HuH-7 (cell line): ENCODE measurements at regions not wholly inside any gene's neighbourhood (a gene's known extent, or its start where the extent isn't known, plus 50 kb on each side); places are given as distances from the start of the nearest gene placed in this dataset.
A peak's percentile ranks its signal among the peaks of the same experiment; 100 is the strongest.

Experiments used
- DNase-seq: peaks from one replicate; pipeline ENCODE4 v3.0.0; 2011; ENCODE audit warnings: low spot score

DNA sequence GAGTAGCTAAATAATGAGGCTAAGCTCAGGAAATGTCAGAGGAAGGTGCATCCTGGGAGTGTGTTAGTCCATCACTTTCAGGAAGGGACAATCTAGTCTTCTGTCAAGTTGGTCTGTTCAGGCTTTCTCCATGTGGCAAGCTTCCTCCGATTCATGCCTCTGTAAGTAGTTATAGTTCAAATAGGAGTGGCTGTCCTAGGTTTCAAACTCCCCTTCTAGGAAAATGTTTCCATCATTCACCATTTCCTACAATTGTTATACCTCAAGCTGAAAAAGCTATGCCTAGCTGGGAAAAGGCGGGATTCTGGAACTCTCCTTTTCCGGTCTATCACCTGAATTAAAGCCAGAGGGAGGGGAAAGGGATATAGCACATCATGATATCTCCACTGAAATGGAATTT is 287.7 kb upstream of the ZSWIM2 start:
- no peak for DNase-seq

DNA sequence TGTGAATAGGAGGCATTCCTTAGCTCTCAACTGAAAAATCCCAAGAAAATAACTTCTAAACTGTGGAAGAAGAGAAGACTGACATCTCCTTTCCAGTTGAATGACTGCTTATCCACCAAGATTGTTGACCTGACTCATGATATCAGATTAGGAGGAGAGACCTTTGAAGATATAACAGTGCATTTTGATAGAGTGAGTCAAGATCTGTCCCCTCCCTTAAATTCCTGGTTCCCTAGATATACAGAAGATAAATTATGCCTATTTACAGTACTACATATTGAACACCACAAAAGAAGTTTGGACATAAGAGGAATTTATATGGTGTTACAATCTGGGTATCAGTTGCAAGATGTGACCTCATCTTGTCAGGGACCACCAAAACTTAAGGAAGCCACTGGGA is 285.3 kb upstream of the ZSWIM2 start:
- DNase-seq: no peak

DNA sequence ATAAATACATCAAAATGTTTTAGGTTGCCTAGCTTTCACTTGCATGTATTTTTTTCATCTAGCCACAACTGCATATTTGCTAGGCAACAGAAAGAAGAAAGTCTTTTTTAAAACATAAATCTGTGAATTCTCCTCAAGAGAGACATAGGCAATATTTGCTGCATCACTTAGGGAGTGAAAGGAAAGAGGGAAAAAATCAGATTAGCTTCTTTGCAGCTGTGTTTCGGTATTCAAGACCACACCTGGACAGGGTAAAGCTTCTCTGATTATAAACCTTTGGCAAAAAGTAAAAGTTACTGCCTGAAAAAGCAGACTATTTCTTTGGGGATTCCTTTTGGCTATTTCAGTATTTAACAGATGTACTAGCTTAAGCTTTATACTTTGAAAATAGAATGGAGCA is 280.9 kb upstream of the ZSWIM2 start:
- no peak for DNase-seq

DNA sequence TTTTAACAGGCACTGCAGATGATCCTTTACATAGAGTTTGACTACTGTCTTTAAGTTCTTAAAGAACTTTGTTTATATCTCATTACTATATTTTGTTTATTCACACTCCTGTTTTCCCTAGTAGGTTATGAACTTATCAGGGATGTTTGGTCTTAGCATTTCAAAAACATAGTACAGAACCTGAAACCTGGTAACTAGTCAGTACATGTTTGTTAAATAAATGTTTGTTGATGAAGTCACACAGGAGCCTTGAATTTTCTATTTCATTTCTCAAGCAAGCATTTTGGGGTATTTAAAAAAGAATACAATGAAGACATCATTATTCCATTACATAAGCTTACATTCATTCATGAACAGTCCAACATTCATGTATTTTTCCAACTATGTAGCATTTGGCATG is 280.3 kb upstream of the ZSWIM2 start:
- DNase-seq: no peak

DNA sequence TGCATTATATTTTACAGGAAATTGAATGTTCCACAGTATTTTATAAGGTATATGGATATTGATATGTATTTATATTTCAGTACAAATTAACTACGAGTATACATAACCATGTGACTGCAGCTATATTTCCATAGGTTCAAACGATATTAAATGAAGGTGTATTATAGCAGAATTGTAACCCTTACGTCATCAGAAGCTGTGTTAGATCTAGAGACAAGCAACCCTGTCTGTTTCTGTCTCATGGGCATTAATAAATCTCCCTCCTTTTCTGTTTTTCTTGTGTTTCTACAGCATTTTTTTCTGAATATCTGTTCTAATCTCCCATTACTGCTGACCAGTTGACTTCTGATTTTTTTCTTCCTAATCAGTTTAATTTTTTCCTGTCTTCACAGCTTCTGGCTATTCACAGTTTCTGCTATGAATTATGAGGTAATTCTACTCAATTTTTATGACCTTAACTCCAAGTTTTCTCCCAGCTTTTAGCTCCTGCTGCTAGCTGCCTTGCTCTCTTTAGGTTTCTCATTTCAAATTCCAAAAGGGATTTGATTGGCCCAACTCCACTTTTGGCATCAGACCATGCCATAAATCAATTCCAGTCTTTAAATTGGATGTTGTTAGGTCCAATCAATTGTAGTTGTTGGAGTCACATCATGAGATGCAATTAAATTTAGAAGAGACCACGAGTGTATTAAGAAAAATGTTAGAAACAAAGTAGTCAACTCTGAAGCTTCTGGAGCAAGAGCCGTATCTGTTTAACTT is 277.5 kb upstream of the ZSWIM2 start:
- DNase-seq: no peak

DNA sequence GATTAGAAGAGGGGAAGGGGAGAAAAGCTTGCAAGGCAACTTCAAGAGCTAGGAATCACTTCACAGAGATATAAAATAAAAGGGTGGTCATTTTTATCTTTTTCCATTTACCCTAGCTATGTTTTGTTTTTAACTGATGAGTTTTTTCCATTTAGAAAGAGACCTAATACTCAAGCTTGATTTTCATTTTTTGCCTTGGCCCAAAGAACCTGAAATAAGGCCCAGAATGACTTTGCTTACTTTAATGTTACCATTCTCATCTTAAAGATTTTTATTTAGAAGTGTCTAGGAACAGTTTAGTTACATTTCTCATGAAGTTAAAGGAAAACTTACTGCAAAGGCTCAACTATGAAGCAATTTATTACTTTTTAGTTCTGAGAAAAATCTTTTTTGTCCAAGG is 276.3 kb upstream of the ZSWIM2 start:
- no peak for DNase-seq

DNA sequence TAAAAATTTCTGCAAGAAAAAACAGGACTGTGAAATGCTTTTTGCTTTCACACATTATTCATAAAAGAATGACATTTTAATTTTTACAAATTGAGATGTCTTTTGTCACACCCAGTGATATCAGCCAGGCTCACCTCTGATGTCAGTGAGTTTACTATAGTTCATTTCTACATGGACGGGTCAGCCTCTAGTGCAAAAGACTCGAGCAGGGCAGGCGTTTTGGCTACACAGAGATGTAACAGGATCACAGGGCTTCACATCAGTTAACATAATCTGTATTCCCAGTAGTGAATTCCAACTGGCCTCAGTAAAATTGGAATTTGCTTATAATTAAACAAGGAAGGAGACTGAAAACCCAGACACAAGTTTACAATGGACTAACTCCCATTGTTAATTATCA is 275.6 kb upstream of the ZSWIM2 start:
- no peak for DNase-seq

DNA sequence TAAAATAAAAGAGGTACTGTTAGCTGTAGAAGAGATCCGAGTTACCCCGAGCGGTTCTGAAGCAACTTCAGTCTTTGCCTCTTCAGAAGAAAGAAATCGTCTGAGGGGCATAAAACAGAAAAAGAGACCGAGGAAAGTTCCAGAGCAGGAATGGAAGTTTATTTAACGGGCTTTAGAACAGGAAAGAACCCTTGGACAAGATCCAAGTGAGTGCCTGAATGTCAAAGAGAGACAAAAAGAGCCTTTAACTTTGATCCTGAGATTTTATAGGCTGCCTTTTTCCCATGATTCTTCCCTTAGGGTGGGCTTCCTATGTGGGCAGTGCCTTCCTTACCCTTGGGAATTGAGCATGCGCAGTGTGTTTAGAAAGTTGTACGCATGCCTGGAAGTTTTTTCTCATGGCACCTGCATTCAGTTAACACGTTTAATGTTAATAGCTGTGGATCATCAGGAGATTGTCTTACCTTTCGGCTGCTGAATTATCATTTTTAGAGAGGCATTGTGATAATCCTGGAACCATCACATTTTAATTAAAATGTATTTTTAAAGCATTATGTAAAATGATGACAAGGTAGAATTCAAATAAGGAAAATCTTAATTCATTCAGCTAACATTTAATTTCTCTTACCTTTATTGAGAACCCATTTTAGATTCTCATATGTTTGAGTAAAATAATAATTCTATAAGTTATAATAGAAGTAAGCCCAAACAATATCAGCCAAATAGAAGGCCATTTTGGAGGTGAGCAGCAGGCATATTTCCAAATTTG is 269.5 kb upstream of the ZSWIM2 start:
- DNase-seq: no peak

DNA sequence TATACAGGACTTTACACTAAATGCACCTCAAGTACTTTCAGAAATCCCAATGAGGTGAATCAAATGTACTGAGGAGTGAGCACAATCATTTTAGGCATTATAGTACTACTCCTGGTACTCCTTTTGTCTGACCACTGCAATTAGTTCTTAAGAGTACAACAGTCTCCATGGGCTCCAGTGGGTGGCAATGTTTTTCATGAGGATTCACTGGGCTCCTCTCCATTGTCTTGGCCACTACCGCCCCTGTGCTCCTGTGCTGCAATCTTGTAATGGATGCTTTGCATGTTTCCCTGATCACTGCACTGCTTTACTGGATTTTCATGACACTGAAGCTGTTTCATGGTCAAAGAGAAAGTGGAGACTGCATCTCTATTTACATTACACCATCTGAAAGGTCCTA is 268.5 kb upstream of the ZSWIM2 start:
- DNase-seq: no peak

DNA sequence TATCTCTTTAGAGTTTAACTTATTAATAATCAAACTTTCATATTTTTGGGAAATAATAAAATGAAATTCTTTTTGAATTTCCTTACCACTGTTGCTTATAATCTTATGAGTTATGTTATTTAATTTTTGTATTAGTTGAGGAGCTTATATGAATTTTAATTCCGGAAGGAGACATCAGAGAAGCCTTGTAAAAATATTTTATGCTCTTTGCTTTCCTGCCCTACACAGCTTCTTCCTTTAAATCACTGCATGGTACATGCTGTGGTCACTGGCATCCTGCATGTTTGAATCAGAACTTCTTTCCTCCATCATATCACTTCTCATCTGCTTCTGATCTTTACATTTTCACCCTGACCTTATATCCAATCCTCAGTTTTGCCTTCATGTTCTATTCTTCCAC is 266.7 kb upstream of the ZSWIM2 start:
- no peak for DNase-seq

DNA sequence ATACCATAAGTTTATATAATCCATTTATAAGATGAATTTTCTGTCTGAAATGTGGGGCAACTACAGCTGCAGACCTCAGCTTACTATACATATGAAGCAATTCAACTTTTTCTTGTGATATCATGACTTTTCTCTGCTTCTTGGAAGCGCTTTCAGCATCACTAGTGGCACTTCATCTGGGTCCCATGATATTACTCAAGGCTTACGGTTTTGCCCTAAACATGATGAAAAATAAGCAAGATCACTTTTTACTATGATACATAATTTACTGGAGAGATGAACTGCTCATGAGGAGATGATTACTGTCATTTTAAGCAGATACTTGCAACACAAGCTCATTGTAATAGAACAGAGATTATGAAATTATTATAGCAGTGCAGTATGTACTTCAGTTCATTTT is 258.0 kb upstream of the ZSWIM2 start:
- no peak for DNase-seq

DNA sequence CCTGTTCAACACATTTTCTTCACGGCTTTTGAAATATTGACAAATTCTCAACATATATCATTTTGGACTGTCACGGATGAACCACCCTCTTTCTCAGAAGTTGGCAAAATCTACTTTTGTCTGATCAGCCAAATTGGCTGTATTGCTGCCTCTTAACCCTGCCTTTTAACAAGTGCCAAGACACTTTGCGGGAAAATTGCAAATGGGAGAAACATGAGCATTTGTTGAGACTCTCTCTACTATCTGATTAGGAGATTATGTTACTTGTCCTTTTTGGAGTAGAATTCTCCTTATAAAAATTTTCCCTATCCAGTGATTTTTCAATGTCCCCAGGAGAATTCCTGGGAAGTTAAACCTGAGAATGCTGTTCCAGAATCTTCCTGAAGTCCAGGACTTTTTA is 256.2 kb upstream of the ZSWIM2 start:
- no peak for DNase-seq

DNA sequence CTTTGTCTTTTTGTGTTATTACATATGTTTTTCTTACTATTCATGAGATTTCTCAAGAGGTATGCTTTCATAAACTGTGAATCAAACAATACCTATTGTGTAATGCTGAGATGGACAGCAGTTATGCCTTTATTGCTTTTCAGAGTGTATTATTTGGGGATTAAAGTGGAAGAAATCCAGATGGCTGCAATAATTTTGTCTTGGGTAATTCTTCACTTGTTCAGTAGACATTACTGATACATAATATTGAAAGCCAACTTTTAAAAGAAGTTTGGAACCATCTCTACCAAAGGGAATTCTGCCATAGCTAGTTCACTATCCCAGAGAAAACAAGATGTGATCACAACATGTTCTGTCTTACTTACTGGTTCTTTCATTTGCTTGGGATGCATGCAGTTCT is 253.4 kb upstream of the ZSWIM2 start:
- no peak for DNase-seq

DNA sequence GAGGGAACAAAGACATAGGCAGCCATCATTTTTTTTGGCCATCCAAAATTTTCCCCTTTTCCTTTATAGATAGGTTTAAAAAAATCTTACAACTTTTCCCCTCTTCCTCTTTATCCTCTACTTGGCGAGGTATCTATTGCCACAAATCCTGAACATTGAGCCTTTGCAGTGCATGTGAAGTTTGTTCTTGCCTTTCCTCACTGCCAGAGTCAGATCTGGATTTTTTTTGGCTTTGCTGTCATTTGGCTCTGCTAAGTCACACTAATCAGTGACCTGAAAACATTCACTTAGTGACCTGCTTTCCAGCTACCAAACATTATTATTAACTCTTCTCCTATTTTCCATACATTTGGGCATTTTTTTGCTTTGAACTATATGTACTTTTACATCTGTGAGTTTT is 249.2 kb upstream of the ZSWIM2 start:
- no peak for DNase-seq

DNA sequence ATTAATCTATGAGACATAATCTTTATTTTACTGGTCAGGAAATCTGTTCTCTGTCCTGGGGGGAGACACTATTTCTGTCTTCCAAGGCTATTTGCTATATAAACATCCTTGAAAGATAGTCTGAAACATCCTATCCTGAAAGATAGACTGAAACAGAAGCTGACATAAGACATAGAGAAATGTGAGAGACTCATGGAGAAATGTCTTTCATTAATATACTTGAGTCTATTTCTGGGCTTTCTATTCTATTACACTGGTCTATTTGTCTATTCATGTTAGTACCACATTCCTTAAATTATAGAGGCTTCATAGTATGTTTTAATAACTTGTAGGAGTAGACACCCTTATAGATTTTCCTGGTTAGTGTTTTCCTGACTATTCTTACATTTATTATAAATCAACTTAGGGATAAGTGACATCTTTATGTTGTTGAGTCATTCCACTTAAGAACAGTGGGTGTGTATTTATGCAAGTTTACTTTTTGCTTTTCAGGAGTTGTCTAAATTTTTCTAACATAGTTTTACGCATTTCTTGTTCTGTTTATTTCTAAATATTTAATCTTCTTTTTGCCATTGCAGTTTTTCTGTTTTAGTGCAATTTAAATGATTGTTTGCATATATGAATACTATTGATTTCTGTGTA is 244.9 kb upstream of the ZSWIM2 start:
- no peak for DNase-seq

DNA sequence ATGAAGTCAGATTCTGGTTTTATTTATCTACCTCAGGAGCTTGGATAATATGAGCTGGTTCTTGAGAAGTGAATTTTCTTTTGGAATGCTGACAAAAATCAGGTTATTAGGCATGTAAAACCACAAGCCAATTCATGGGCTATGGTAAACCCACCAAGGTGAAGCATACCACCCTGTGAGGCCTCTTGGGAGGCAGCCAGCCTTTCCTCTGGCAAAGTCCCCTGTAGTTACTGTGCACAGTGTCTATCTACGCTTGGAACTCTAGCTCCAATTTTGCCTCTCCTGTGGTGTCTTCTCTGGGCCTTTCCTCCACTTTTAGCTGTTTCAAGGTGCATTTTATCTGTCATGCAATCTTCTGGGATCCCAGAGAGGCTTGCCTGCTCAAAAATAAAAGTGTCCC is 242.7 kb upstream of the ZSWIM2 start:
- DNase-seq: no peak

DNA sequence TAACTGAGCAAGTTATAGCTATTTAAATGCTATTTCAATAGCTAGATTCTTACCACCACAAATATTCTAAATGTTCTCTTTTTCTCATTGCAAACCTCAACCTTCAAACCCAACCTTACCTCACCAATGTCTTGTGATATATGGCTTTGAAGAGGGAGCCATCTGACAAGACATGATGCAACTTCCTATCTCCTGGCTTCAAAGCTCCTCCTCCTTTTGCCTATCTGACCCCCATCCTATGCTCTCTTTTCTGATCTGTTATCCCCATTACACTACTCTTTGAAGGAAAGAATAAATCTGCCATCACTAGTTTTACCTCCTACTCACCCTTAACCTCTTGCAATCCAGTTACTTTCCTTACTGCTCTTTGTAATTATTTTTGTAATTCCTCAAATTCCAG is 235.6 kb upstream of the ZSWIM2 start:
- no peak for DNase-seq

DNA sequence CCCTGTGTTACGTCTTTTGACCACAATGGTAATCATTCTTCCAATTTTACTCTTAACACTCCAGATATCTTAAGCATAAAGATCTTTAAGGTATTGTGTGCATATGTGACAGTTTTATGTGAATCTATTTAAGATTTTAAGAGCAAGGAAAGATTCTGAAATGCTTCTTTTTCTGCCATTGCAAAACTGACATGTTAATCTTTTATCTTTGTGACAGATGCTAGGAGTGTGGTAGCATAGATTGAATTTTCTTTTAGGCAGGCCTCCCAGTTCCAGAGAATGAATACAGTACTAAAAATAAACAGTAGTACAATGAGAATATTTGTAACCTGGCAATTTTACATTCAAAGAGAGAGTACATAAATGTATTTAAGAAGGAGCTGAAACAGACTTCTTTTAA is 232.5 kb upstream of the ZSWIM2 start:
- no peak for DNase-seq

DNA sequence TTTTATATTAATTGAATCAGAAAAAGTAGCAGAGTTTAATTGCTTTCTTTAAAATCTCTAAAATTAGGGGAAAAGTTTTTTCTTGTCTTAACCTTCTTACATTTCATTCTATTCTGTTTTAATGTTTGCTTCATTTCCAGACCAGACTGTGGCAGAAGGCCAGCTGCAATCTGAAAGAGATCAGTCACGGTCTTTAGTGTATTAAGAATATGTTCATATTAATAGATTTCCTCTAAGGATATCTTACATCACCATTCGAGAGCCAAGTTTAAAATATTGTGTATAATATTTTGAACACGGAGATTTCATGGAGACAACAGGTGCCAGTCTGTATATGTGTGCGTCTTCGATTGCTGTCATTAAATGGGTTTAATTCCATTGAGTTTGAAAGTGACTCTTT is 230.9 kb upstream of the ZSWIM2 start:
- DNase-seq: no peak

DNA sequence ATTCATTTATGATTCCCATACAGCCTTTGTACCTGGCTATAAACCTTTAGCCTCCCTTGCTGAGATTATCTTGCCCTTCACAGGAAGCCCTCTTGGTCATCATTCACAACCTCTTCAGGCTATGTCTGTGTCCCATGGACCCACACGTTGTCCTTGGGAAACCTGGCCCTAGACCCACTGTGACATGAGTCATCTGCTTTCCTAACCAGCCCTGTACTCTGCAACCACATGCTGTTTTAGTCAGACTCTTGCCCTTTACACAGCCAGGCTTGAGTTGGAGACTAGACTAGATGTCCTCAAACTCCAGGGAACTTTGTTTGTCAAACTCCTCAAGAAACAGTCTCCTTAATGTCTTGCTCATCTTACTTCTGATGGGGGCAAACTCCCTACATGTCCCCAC is 229.3 kb upstream of the ZSWIM2 start:
- DNase-seq: peak; percentile 17

DNA sequence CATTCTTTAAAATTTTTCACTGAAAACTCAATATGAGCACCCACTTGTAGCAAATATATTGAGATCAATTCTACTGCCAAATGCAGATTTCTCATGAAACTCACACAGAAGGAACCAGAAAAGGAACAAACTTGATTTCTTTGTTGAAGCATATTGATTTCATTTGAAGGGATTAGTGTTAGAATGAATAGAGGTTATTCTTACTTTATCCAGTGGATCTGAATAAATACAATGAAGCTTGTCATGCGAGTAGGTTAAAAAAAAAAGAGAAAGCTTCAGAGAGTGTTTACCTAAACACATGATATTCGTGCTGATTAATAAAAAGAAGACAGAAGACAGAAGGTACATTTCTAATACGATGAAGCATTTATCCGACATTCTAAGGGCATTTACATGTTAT is 226.7 kb upstream of the ZSWIM2 start:
- DNase-seq: no peak

DNA sequence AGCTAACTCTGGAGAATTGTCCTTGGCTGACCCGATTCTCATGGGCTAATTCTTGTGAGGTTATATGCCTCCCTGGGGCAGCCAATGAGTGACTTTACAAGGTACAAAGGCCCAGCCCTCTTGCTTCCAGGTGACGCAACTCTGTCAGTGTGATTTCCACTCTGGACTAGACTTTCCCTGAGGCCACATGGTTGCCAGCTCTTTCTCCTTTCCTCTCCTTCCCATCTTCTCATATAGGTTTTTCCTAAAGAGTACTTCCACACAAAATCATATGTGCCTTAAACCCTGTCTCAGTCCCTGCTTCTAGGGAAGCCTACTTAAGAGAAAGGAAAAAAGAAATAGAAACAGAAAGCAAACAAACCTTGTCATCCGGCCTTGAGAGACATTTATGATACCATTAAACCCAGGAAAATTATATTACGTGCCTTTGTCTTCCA is 226.2 kb upstream of the ZSWIM2 start:
- DNase-seq: peak; percentile 29

DNA sequence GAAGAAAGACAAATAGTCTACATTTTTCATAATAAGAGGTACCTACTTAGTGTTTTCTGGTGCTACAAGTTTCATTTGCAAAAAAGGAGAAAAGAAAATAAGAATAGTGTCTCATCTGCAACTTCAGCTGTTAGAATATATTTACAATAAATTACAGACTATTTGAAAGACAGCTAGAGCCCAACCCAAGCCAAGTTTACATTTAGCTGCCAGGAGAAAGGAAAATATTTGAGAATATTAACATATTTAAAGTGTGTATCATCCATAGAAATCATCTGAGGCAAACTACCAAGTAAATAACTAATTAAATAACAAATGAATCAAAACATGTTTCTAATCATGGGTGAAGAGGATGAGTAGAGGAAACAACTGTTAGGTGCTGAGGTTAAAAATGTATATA is 209.2 kb upstream of the ZSWIM2 start:
- no peak for DNase-seq
